IMR-90 (cell line): ENCODE measurements at regions not wholly inside any gene's neighbourhood (a gene's known extent, or its start where the extent isn't known, plus 50 kb on each side); places are given as distances from the start of the nearest gene placed in this dataset.

Source experiments
- ATAC-seq: fragments of 200-7000 bp; cut with Tn5 transposase; 2 replicates; pipeline ENCODE4 v1.9.1; 2020; ENCODE audit warnings: low read depth, mild to moderate bottlenecking, moderate library complexity
- BruUV-seq: library from RNA; stranded (reverse); fragments of 400-500 nt; replicated peaks from 2 replicates; lab custom pipeline; 2021; lab: Mats Ljungman, UMichigan
- CTCF ChIA-PET: fragments of 300-600 bp; formaldehyde crosslinking; extraction: SDS; loops from one replicate; lab custom pipeline; 2021; ENCODE audit warnings: antibody characterized with exemption; lab: Yijun Ruan, JAX
- POLR2A ChIA-PET: fragments of 300-600 bp; sonication (Branson Sonifier 250); formaldehyde crosslinking; loops from one replicate; lab custom pipeline; 2022; ENCODE audit warnings: antibody characterized with exemption; ENCODE audit not compliant: unreplicated experiment; lab: Charles Lee
- DNase-seq: peaks from one replicate; pipeline ENCODE4 v3.0.0; 2013
- H2AFZ ChIP-seq: replicated peaks from 2 replicates; pipeline ENCODE3; 2013; ENCODE audit warnings: low read length, mild to moderate bottlenecking; ENCODE audit not compliant: poor library complexity
- H2AK5ac ChIP-seq: 2 replicates; pipeline ENCODE4 v1.6.1; 2013; ENCODE audit warnings: low read depth, low read length, inconsistent platforms
- H2AK9ac ChIP-seq: replicated peaks from 2 replicates; pipeline ENCODE3; 2013; ENCODE audit warnings: mild to moderate bottlenecking, low read depth, low read length, moderate library complexity; ENCODE audit not compliant: poor library complexity
- H2BK120ac ChIP-seq: 2 replicates; pipeline ENCODE4 v1.6.1; 2013; ENCODE audit warnings: low read depth, low read length, inconsistent platforms
- H2BK15ac ChIP-seq: 3 replicates; pipeline ENCODE4 v1.6.1; 2013; ENCODE audit warnings: low read depth, low read length, inconsistent platforms
- H2BK20ac ChIP-seq: 2 replicates; pipeline ENCODE4 v1.6.1; 2013; ENCODE audit warnings: low read depth, mild to moderate bottlenecking, inconsistent platforms, low read length, moderate library complexity
- H2BK5ac ChIP-seq: 2 replicates; pipeline ENCODE4 v1.6.1; 2013; ENCODE audit warnings: mild to moderate bottlenecking, low read depth, low read length, inconsistent platforms; ENCODE audit not compliant: poor library complexity, severe bottlenecking
- H3K14ac ChIP-seq: replicated peaks from 2 replicates; pipeline ENCODE4 v1.6.1; 2013; ENCODE audit warnings: low read depth, low read length, inconsistent platforms
- H3K18ac ChIP-seq: 2 replicates; pipeline ENCODE4 v1.6.1; 2013; ENCODE audit warnings: low read depth, low read length, control low read depth
- H3K23ac ChIP-seq: 2 replicates; pipeline ENCODE4 v1.6.1; 2013; ENCODE audit warnings: low read depth, low read length, inconsistent platforms
- H3K27ac ChIP-seq: 2 replicates; pipeline ENCODE4 v1.5.1; 2013; ENCODE audit warnings: mild to moderate bottlenecking, control low read depth, low read length; ENCODE audit not compliant: insufficient read depth
- H3K27me3 ChIP-seq: 2 replicates; pipeline ENCODE4 v1.6.1; 2013; ENCODE audit warnings: low read length; ENCODE audit not compliant: control insufficient read depth, insufficient read depth
- H3K36me3 ChIP-seq: 2 replicates; pipeline ENCODE4 v1.6.1; 2013; ENCODE audit warnings: low read length, mixed read lengths; ENCODE audit not compliant: control insufficient read depth, insufficient read depth
- H3K4ac ChIP-seq: 2 replicates; pipeline ENCODE4 v1.6.1; 2013; ENCODE audit warnings: low read depth, low read length, inconsistent platforms
- H3K4me1 ChIP-seq: 2 replicates; pipeline ENCODE4 v1.6.1; 2013; ENCODE audit warnings: low read length, mixed read lengths; ENCODE audit not compliant: control insufficient read depth, insufficient read depth
- H3K4me2 ChIP-seq: 2 replicates; pipeline ENCODE4 v1.6.1; 2013; ENCODE audit warnings: low read depth, mild to moderate bottlenecking, control low read depth, low read length, moderate library complexity
- H3K4me3 ChIP-seq: 2 replicates; pipeline ENCODE4 v1.5.1; 2013; ENCODE audit warnings: low read depth, mild to moderate bottlenecking, control low read depth, low read length, moderate library complexity; ENCODE audit not compliant: insufficient read depth
- H3K56ac ChIP-seq: 2 replicates; pipeline ENCODE4 v1.6.1; 2013; ENCODE audit warnings: low read length, inconsistent platforms; ENCODE audit not compliant: insufficient read depth; ENCODE audit errors: extremely low read depth
- H3K79me1 ChIP-seq, 2 experiments: 2 replicates each; pipeline ENCODE4 v1.6.1; 2013; ENCODE audit warnings: low read length in 2 of 2, inconsistent platforms in 1 of 2, low read depth in 1 of 2
- H3K9ac ChIP-seq: 2 replicates; pipeline ENCODE4 v1.6.1; 2013; ENCODE audit warnings: low read depth, low read length, control low read depth
- H3K9me1 ChIP-seq: 2 replicates; pipeline ENCODE4 v1.6.1; 2013; ENCODE audit warnings: low read length, inconsistent platforms; ENCODE audit not compliant: insufficient read depth
- H3K9me3 ChIP-seq: 2 replicates; pipeline ENCODE4 v1.6.1; 2013; ENCODE audit warnings: low read length; ENCODE audit not compliant: control insufficient read depth, insufficient read depth
- H4K20me1 ChIP-seq: 2 replicates; pipeline ENCODE4 v1.6.1; 2013; ENCODE audit warnings: low read length, inconsistent platforms; ENCODE audit not compliant: insufficient read depth
- H4K5ac ChIP-seq: 2 replicates; pipeline ENCODE4 v1.6.1; 2013; ENCODE audit warnings: mild to moderate bottlenecking, low read depth, low read length, control low read depth
- H4K8ac ChIP-seq, 2 experiments: 2 replicates each; pipeline ENCODE4 v1.6.1; 2013; ENCODE audit warnings: low read depth in 2 of 2, low read length in 2 of 2, control low read depth in 1 of 2, inconsistent platforms in 1 of 2
- H4K91ac ChIP-seq: 2 replicates; pipeline ENCODE4 v1.6.1; 2013; ENCODE audit warnings: low read depth, low read length, inconsistent platforms; ENCODE audit not compliant: insufficient read depth
- BHLHE40 ChIP-seq: fragments of 150-350 bp; IDR thresholded peaks from 2 replicates; pipeline ENCODE4 v1.6.1; 2016; ENCODE audit warnings: mild to moderate bottlenecking, low read depth, low read length
- CEBPB ChIP-seq: IDR thresholded peaks from 2 replicates; pipeline ENCODE4 v1.6.1; 2012; ENCODE audit warnings: low read depth, low read length, improper control_type of control experiment
- CHD1 ChIP-seq: IDR thresholded peaks from 2 replicates; pipeline ENCODE4 v1.6.1; 2012; ENCODE audit warnings: low read depth, low read length, improper control_type of control experiment
- CTCF ChIP-seq: conservative IDR thresholded peaks from 2 replicates; pipeline ENCODE4 v1.5.1; 2012; ENCODE audit warnings: mild to moderate bottlenecking, low read depth, low read length, improper control_type of control experiment
- ELK1 ChIP-seq: fragments of 150-350 bp; IDR thresholded peaks from 2 replicates; pipeline ENCODE4 v1.6.1; 2016; ENCODE audit warnings: low read depth, mild to moderate bottlenecking, low read length, moderate library complexity, borderline replicate concordance
- FOS ChIP-seq: fragments of 150-350 bp; IDR thresholded peaks from 2 replicates; pipeline ENCODE4 v1.6.1; 2016; ENCODE audit warnings: low read depth, low read length
- MAFK ChIP-seq: IDR thresholded peaks from 2 replicates; pipeline ENCODE4 v1.6.1; 2012; ENCODE audit warnings: low read depth, low read length, improper control_type of control experiment
- MAZ ChIP-seq: IDR thresholded peaks from 2 replicates; pipeline ENCODE4 v1.6.1; 2012; ENCODE audit warnings: low read depth, mild to moderate bottlenecking, low read length, improper control_type of control experiment, moderate library complexity, borderline replicate concordance
- MXI1 ChIP-seq: IDR thresholded peaks from 2 replicates; pipeline ENCODE4 v1.6.1; 2012; ENCODE audit warnings: low read depth, mild to moderate bottlenecking, low read length, moderate library complexity, borderline replicate concordance
- NFE2L2 ChIP-seq: fragments of 150-350 bp; IDR thresholded peaks from 2 replicates; pipeline ENCODE4 v1.6.1; 2016; ENCODE audit warnings: low read depth, mild to moderate bottlenecking, low read length
- POLR2A ChIP-seq: IDR thresholded peaks from 2 replicates; pipeline ENCODE4 v1.6.1; 2012; ENCODE audit warnings: mild to moderate bottlenecking, low read depth, low read length
- RAD21 ChIP-seq: IDR thresholded peaks from 2 replicates; pipeline ENCODE4 v1.6.1; 2012; ENCODE audit warnings: low read length, improper control_type of control experiment
- RCOR1 ChIP-seq: IDR thresholded peaks from 2 replicates; pipeline ENCODE4 v1.6.1; 2012; ENCODE audit warnings: mild to moderate bottlenecking, low read length, improper control_type of control experiment; ENCODE audit not compliant: insufficient replicate concordance
- RFX5 ChIP-seq: IDR thresholded peaks from 2 replicates; pipeline ENCODE4 v1.8.0; 2012; ENCODE audit warnings: low read depth, mild to moderate bottlenecking, low read length, moderate library complexity
- SMC3 ChIP-seq: fragments of 150-350 bp; IDR thresholded peaks from 2 replicates; pipeline ENCODE4 v1.6.1; 2016; ENCODE audit warnings: low read depth, mild to moderate bottlenecking, antibody characterized with exemption, low read length, moderate library complexity
- USF2 ChIP-seq: fragments of 150-350 bp; IDR thresholded peaks from 2 replicates; pipeline ENCODE4 v1.6.1; 2017; ENCODE audit warnings: mild to moderate bottlenecking, antibody characterized with exemption, low read length, low read depth
- WGBS, 2 experiments: methylation state at CpG; one replicate each; pipeline versions ENCODE4 v1.1.5 to v1.1.7; 2013; ENCODE audit warnings: missing lambda C conversion rate in 2 of 2; ENCODE audit not compliant: insufficient read length in 1 of 2; ENCODE audit errors: extremely low coverage in 2 of 2; 5-methylcytosine and 5-hydroxymethylcytosine counted together
- dilution Hi-C: fragments of 300-500 bp; cut with HindIII; formaldehyde crosslinking; loops from one replicate; pipeline ENCODE4 v1.14.3; 2018; ENCODE audit warnings: low sequenced_read_pairs; ENCODE audit not compliant: unreplicated experiment
- in situ Hi-C: fragments of 300-500 bp; cut with MboI; formaldehyde crosslinking; loops from 3 replicates; pipeline ENCODE4 v1.14.3; 2019; ENCODE audit warnings: low sequenced_read_pairs, inconsistent platforms, mixed read lengths
- intact Hi-C: fragments of 100-400 bp; cut with micrococcal nuclease; formaldehyde crosslinking; loops from 2 replicates; pipeline ENCODE4 v1.10.0; 2022

- BruUV-seq, result no TSS peak
- TF ChIP-seq ELK1 (no peak), CEBPB (no peak), FOS (no peak), NFE2L2 (no peak), POLR2A (no peak), MAFK (no peak), RAD21 (no peak), MAZ (no peak), RFX5 (no peak), CTCF (no peak), CHD1 (no peak), USF2 (no peak), BHLHE40 (no peak), SMC3 (no peak), MXI1 (no peak), RCOR1 (no peak)
- Histone ChIP-seq H2AK9ac (no peak overlapping the region), H3K56ac (no peak overlapping the region), H2BK15ac (no peak overlapping the region), H4K8ac (no peak overlapping the region), H3K9me1 (no peaks in the 10 kb centered on the region), H3K27ac (no peak overlapping the region), H4K20me1 (no peaks in the 10 kb centered on the region), H3K4me3 (no peak overlapping the region), H2BK120ac (no peak overlapping the region), H2BK20ac (no peak overlapping the region), H3K4me1 (no peaks in the 10 kb centered on the region), H2BK5ac (no peak overlapping the region), H2AFZ (no peak overlapping the region), H3K9ac (no peak overlapping the region), H3K14ac (no peak overlapping the region), H3K4ac (no peak overlapping the region), H3K36me3 (no peaks in the 10 kb centered on the region), H3K23ac (no peak overlapping the region), H4K5ac (no peak overlapping the region), H4K91ac (no peak overlapping the region), H3K79me1 (no peaks in the 10 kb centered on the region), H3K9me3 (no peaks in the 10 kb centered on the region), H3K4me2 (no peak overlapping the region), H3K27me3 (no peaks in the 10 kb centered on the region), H3K18ac (no peak overlapping the region), H2AK5ac (no peak overlapping the region)
- in situ Hi-C loops, result no loop called here
- no peak for ATAC-seq
- intact Hi-C loops, result no loop called here
- CTCF ChIA-PET, result interaction anchor here (1.1 kb wide), 1 partner anchor 8 kb away, joined by 4 read pairs; no protein-coding TSS in a partner anchor
- POLR2A ChIA-PET, result no interaction called here
- DNase-seq, result no peak
- dilution Hi-C loops, result no loop called here
- WGBS, 2 experiments, result no CpG with 5 or more reads among the region's 3 CpGs
Observed at GRCh38 chr19:34033880-34034279, 138.4 kb upstream of the LSM14A start.
